NCI-H1105 treated with DMSO at 0.1 percent for 48 hours (cell line): ENCODE measurements at regions not wholly inside any gene's neighbourhood (a gene's known extent, or its start where the extent isn't known, plus 50 kb on each side); places are given as distances from the start of the nearest gene placed in this dataset.

Source experiments
- DNase-seq: peaks from one replicate; lab custom pipeline; 2025; lab: John Stamatoyannopoulos, UW

DNA sequence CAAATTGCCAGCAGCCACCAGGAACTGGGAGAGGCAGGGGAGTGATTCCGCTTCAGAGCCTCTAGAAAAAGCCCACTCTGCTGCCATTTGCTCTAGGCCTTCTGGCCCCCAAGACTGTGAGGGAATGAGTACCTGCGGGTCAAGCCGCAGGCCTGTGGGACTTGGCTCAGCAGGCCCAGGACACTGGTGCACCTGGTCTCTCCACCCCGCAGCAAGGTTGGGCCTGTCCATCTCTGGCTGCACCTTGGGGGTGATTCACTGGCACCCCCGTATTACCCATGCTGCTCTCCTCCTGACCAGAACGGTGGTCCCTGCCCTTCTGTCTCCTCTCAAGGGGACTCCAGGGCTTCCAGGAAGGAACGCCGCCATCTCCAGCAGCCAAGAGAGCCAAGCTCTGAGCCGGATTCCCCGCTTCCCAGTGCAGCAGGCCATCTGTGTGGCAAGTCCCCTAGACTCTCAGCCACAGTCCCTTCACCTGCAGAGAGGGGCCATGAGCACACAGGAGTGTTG lies 78.4 kb upstream of the OLFM1 start:
- no peak for DNase-seq

DNA sequence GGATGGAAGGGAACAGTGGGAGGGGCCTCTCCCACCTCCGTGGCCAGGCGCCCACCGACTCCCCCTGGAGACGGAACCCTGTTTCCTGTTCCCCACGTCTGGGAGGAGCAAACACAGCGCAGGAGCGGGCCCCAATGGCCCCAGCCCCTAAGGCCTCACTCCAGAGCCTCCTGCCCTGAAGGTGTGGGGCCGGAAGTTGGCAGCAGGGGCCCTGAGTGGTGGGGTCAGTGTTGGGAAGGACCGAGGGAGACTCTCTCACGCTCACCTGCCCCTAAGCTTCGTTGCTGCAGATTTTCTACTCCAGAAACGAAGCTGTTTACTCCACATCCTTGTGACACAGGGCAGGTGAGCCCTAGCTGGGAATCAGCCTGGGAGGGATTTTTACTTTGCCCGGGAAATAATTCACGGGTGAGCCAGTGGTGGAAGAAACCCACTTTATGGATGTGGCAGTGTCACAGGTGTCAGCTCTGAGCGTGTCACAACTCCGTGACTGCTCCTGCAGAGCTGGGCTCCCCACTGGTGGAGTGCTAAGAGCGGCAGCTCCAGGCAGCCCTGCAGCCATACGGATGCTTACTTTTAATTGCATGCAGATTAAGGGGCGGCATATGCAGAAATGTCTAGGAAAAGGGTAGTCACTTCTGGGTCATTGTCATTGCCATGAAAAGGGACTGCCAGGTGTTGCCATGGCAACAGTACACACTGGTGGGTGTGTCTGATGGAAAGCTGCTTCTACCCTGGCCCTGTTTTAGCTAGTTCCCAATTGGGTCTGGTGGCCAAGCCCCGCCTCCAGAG lies 77.5 kb upstream of the OLFM1 start:
- DNase-seq: no peak

DNA sequence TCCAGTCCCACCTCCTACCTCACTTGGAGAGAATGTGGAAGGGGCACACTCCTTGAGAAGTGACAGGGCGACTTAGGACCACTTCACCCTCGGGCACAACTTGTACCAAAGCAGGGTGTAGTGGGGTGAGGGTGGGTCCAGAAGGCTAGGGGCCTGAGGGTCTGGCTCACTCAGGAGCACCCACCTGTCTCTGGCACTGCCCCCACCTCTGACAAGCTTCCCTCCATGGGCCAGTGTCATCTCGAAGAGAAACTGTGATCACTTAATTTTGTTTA lies 76.9 kb upstream of the OLFM1 start:
- DNase-seq: no peak

DNA sequence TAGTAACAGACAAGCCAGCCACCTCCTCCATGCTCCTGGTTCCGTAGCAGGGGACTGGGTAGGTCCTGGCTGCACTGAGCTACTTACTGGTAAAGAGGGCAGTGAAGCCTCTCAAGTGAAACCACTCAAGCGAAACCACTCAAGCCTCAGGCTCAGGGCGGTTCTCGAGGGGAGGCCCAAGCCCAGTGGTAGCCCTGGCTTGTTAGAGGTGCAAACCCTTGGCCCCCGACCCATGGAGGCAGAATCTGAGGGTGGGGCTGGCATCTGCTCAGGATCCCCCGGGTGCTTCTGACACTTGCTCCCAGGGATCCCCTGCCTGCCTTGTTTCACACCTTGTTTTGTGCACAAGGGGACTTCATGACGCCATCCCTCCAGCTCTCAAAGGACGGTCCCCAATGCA lies 76.5 kb upstream of the OLFM1 start:
- peak; percentile 21 for DNase-seq

DNA sequence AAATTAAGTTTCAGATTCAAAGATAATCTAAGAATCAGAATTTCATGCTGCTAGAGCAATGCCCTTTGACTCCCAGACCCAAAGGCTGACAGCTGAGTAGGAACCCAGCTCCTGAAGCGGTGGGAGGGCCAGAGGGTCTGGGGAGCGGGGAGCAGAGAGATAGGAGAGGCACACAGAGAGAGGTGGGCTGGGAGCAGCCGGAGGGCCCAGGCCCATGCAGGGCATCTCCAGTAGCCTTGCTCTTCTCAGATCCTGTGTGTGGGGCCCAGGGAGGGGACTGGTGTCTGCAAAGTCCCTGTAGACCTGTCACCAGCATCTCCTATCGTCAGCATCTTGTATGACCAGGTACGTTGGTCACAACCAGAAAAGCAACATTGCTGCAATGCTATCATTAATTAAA lies 75.3 kb upstream of the OLFM1 start:
- no peak for DNase-seq

DNA sequence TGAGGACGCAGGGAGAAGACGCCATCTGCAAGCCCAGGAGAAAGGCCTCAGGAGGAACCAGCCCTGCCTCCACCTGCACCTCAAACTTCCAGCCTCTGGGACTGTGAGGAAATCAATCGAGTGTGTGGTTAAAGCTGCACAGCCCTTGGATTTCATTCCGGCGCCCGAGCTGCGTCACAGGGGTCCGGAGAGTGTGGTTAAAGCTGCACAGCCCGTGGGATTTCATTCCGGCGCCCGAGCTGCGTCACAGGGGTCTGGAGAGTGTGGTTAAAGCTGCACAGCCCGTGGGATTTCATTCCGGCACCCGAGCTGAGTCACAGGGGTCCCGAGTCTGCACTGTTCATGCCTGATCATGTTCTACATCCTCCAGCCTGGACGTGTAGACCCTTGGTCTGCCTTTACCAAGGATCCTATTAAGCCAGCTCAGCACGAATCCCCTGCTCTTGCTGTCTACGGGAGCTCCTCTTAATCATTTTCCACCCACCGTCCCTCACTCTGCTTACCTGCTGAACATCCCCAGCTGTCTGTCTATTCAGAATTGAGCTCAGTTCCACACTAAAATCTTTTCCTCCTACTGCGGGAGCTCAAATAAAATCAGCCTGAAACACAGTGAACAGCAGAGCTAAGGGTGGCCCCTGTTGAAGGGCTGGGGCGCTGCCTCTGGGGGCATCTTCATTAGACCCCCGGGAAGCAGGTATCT lies 73.0 kb upstream of the OLFM1 start:
- DNase-seq: no peak

DNA sequence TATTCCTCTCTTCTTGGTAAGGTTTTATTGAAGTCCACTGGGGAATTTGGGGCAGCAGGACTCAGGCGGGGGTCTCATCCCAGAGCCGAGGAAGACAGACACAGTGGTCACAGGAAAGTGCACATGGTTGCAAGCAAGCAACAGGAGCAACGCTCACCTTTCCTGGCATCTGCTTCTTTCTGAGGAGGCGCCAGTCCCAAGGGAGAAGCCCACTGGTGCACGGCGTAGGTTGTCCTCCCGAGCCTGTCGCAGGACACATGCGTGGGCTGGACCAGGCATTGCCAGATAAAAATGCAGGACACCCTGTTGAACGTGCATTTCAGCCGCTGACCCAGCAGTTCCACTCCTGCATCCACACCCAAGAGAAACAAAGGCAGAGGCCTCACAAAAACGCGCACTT lies 72.4 kb upstream of the OLFM1 start:
- DNase-seq: no peak

DNA sequence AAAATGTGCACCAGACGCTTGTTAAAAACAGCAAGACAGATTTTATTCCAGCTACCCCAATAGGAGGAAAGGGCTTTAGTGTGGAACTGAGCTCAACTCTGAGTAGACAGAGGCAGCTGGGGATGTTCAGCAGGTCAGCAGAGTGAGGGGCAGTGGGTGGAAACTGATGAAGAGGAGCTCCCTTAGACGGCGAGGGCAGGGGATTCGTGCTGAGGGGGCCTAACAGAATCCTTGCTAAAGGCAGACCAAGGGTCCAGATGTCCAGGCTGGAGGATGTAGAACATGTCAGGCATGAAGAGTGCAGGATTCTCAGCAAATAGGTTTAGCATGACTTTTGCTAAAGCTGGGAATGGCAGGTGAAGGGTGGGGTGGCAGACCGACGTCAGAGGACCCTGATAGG lies 71.9 kb upstream of the OLFM1 start:
- no peak for DNase-seq

DNA sequence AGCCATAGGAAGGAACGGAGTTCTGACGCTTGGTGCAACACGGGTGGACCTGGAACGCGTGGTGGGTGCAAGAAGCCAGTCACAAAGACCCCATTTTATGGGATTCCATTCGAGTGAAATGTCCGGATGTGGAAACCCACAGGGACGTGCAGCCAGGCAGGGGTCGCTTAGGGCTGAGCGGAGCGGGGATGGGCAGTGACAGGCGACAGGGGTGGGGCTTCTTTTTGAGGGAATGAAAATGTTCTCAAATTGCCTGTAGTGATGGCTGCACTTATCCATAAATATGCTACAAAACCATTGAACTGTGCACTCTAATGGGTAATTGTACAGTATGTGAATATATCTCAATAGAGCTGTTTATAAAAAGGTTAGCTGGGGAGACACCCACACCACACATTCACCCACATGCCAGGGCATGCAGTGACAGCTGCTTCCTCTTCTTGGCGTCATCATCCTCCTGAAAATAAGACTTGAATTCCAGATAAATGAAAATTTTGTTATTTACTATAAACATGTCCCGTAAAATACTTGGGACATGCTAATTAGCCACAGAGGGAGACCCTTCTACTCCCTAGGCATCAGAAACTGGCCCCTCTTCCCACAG lies 71.3 kb upstream of the OLFM1 start:
- DNase-seq: peak; percentile 81

DNA sequence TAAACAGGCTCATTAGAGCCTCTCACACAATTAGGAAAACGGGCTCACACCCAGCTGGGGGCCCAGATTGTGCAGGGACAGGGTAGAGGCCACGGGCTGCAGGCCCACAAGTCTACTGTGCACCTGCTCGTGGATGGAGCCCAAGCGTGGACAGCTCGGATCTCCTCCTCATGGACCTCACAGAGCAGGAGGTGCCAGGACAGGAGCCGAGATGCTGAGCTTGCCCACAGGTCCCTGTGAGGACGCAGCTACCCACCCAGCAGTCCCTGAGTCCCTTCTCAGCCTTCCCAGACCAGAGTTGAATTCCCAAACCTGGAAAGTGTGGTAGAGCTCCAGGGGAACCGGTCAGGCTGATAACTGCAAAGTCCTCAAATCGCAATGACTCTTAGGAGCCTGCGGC lies 70.6 kb upstream of the OLFM1 start:
- no peak for DNase-seq

DNA sequence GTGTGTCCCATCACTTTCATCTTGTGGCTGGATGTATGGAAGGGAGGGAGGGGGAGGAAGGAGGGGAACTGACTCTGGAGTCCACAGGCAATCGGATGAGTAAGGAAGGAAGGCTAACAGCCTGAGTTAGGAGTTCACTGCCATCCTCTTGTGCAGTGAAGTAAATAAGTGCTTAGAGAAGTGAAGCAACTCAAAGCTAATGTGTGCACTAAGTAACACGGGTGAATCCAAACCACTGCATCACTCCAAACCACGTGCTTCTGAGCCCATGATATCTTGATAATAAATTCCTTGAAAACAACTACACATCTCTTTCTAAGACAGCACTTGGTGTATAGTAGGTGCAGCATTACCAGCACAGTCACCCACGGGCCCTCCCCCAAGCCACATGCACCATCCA lies 69.6 kb upstream of the OLFM1 start:
- no peak for DNase-seq

DNA sequence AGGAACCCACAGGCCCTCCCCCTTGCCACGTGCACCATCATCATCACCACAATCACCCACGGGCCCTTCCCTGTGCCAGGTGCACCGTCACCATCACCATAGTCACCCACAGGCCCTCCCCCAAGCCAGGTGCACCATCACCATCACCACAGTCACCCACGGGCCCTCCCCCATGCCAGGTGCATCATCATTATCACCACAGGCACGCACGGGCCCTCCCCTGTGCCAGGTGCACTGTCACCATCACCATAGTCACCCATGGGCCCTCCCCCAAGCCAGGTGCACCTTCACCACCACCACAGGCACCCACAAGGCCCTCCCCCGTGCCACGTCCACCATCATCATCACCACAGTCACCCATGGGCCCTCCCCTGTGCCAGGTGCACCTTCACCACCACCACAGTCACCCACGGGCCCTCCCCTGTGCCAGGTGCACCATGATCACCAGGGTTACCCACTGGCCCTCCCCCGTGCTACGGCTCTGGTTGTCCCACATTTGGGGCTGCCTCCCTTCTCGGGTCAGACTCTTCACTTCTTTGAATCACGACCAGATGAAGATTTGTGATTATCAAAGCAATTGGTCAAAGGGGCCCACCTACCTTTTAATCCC lies 69.1 kb upstream of the OLFM1 start:
- no peak for DNase-seq

DNA sequence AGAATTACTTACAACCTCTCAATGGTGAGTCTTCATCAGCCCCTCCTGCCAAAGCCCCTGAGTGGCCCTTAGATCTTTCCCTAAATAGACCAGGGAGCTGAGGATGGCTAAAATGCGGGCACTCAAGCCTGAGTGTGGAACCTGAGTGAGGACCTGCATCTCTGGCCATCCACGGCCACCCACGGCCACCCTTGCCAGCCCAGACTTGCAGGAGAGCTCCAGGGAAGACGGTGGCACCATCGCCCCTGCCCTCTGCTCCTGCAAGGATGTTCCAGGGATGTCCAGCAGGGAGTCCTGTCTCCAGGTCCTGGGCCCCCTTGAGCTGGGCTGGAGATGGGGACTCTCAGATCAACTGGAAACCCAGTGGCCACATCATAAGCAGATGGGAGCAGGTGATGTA lies 68.2 kb upstream of the OLFM1 start:
- no peak for DNase-seq

DNA sequence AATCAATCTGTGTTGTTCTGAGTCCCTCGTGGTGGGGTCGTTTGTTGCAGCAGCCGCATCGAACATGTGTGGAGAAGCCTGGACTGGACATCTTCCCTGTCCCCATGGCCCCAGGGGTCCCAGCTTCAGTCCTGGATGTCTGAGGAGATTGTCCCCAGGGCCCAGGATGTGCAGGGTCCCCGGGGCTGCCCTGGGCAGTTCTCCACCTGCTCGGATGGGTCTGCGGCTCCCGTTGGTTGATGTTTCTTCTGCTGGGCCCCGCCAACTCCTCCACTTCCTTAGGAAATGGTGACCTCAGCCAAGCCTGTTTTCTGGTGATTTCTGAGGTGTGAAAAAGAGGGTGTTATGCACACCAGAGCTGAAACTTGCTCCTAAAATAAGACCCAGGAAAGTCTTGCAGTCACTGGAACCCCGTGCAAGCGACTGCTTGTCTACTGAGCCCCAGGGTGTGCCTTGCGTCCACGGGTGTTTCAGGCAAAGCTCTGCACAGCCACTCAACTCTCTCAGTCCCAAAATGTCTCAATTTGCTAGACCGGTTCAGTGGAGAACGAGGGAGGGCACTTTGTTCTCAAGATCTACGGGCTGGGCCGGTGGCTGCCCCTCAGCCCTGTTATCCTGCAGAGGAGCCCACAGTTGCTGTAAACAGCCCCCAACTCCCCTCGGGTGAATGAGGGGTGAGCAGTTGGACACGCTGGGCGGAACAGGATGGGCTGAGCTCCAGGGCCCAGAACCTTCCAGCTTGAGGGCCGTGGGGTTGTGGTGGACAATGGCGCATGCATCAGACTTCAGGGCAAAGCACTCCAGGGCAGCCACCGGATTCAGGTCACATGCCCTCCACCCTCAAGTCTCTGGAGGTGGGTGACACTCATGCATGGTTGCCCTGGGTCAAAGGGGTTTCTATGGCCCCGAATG lies 66.7 kb upstream of the OLFM1 start:
- no peak for DNase-seq

DNA sequence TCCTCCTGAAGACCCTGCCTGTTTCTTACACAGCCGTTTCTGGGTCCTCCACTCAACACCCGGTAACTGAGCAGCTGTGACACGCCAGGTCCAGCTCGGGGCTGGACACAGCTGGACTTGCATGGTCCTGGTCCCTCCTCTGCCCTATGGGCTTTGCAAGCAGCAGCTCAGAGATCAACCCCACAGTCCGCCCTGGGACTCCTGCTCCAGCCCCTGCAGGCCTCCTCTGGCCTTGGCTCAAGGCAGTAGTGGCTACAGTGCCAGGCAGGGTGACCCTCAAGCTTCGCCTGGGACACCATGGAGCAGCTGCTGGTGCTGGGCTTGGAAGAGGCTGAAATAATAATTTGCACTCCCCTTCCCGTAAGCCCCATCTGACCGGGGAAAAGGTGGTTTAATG lies 66.1 kb upstream of the OLFM1 start:
- no peak for DNase-seq

DNA sequence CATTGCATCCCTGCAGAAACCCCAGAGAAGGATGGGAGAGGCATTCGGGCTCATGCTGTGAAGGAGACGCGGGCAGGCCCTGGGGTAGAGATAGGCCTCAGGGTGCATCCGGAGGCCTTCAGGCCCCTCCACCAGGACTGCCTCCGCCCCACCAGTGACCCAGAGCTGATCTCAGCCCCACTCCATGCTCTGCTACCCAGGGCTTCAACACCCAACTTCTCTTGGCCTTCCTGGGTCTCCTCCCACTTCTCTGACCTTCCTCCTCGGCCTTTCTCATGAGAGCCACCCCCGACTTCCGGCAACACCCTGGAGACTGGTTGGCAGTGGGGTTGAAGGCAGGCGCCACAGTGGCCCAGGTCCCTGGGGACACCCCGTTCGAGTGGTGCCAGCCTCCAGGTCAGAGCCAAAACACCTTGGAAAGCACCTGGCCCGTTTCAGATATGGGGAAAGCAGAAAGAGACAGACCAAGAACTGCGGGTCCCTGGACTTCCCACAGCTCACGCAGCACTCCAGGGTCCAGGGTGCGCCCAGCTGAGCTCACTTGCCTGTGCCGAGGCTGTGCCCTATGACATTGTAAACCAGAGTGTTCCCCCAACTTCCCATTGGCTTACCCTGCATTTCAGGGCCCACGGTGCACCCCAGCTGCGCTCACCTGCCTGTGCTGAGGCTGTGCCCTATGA lies 65.1 kb upstream of the OLFM1 start:
- no peak for DNase-seq

DNA sequence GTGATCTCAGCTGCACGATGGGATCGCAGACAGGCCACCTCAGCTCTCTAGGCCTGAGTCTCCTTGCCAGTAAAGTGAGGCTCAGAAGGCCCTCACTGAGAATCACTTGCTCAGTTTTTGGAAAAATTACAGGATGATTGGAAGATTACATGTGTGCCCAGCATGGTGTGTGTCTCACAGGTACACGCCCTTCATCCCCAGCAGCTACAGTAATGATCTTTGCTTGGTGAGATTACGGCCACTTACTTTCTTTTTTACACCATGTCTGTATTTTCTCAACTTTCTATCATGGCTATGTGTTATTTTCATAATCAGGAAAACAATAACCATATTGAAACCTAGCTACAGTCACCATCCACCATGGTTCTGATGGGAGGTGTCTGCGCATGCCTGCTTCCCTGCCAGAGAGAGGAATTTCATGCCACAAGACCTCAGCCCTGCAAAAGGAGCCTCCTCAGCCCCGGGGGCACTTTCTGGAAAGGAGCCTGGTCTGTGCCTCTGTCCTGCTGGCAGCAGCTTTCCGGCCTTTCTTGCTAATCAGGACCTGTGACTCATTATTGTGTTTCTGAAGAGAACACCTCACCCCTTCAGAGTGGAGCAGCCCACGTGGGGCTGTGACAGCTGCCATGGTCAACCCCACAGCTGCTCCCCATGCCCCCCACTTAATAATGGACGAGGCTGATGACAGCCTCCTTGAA lies 64.2 kb upstream of the OLFM1 start:
- DNase-seq: no peak

DNA sequence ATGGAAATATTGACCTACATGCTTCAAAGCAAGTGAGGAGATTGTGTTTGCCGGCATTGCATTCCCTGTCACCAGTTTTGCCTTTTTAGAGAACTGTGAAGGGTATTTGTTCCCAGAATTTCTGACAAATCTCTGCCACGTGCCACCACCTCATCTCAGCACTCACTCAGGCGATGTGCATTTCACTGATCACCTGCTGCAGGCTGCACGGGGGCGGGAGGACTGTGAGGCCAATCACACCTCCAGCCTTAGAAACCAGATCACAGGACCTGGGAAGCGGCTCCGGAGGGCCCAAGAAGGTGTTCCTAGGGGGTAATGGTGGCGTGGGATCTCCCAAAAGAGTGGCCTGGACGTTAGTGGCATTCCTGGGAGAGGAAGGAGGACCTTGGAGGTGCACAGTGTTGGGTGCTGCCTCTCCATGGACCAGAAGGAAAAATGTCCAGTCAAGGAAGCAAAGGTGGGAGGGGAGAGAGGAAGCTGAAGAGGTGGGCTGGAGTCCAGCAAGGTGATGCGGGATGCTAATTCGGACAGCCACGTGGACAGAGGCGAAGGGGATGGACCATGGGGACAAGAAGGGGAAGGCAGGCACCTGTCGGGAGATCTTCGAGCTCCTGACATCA lies 63.6 kb upstream of the OLFM1 start:
- DNase-seq: no peak

DNA sequence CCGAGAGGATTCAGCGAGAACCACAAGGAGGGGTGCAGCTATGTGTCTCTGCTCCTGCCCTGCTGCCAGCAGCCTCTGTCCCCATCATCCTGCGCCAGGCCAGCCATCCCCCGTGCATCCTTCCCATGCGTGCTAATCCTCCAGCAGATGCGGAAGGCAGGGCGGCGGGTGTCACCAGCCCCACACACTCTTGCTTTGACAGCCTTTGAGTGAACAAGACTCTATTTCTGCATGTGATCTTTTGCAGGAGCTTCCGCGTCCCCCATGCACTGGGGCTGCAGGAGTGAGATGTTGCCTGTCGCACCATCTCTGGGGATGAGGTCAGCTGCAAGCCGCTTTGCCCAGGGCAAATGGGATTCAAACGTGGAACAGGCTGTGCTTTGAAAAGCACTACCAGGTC lies 58.0 kb upstream of the OLFM1 start:
- DNase-seq: no peak

DNA sequence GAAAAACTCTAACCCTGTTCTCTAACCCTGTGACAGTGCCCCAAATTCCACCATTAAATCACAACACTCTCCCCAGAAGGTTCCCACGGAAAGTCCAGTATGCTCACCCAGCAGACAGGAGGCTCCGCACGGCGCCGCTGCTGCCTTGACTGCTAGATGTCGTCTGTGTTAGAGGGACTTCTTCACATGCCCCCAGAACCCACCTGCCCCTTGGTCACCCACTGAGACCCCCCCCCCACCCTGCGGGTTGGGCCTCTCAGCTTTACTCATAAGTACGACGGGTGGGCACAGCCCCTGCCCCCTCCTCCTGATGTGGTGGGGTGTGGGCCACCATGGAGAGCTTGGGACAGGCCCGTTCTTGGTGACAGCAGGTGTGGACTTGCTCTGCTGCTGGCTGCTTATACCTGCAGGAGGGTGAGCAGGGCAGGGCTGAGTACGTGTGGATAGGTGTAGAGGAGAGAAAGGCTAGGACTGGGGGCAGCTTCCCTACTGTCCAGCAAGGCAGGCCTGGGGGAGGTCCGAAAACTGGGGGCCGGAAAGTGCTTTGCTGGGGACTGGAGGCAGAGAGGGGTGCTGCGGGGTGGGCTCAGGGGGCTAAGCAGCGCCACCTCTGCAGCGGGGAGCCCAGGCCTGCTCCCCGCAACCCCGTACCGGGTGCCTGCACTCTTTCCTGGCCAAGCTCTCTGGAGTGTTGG lies 57.5 kb upstream of the OLFM1 start:
- no peak for DNase-seq
